GM23338 (cell line): ENCODE measurements at regions not wholly inside any gene's neighbourhood (a gene's known extent, or its start where the extent isn't known, plus 50 kb on each side); places are given as distances from the start of the nearest gene placed in this dataset.

ENCODE experiments used
- ATAC-seq: fragments of 200-7000 bp; cut with Tn5 transposase; 3 replicates; pipeline ENCODE4 v1.9.1; 2020
- DNase-seq: peaks from one replicate; pipeline ENCODE4 v3.0.0-alpha.2; 2015; ENCODE audit warnings: low spot score
- H2AFZ ChIP-seq: fragments of 200-600 bp; sonication (generic); 2 replicates; pipeline ENCODE4 v1.8.0; 2016; ENCODE audit warnings: antibody characterized with exemption, mild to moderate bottlenecking, moderate library complexity
- H3F3A ChIP-seq: fragments of 200-600 bp; sonication (generic); replicated peaks from 2 replicates; pipeline ENCODE4 v1.8.0; 2017; ENCODE audit warnings: antibody characterized with exemption, mixed run types, low read depth
- H3K27ac ChIP-seq: fragments of 200-600 bp; sonication (generic); 2 replicates; pipeline ENCODE4 v1.6.1; 2016; ENCODE audit warnings: low read depth
- H3K27me3 ChIP-seq: fragments of 200-600 bp; sonication (generic); 2 replicates; pipeline ENCODE4 v1.8.0; 2016; ENCODE audit warnings: mild to moderate bottlenecking, mixed run types, moderate library complexity; ENCODE audit not compliant: insufficient read depth
- H3K36me3 ChIP-seq: fragments of 200-600 bp; sonication (generic); 2 replicates; pipeline ENCODE4 v1.8.0; 2016; ENCODE audit warnings: mild to moderate bottlenecking; ENCODE audit not compliant: insufficient read depth
- H3K4me1 ChIP-seq: fragments of 200-600 bp; sonication (generic); 2 replicates; pipeline ENCODE4 v1.8.0; 2016; ENCODE audit warnings: mild to moderate bottlenecking, moderate library complexity; ENCODE audit not compliant: insufficient read depth
- H3K4me2 ChIP-seq: fragments of 200-600 bp; sonication (generic); 2 replicates; pipeline ENCODE4 v1.7.1; 2017; ENCODE audit warnings: mixed run types
- H3K4me3 ChIP-seq: fragments of 200-600 bp; sonication (generic); 2 replicates; pipeline ENCODE4 v1.6.1; 2016; ENCODE audit warnings: mixed run types
- H3K79me2 ChIP-seq: fragments of 200-600 bp; sonication (generic); replicated peaks from 2 replicates; pipeline ENCODE4 v1.8.0; 2017; ENCODE audit warnings: mild to moderate bottlenecking; ENCODE audit not compliant: insufficient read depth
- H3K9me2 ChIP-seq: fragments of 200-600 bp; sonication (generic); 2 replicates; pipeline ENCODE4 v1.8.0; 2017; ENCODE audit not compliant: insufficient read depth
- H4K20me1 ChIP-seq: fragments of 200-600 bp; sonication (generic); replicated peaks from 2 replicates; pipeline ENCODE4 v1.8.0; 2017; ENCODE audit warnings: mild to moderate bottlenecking; ENCODE audit not compliant: insufficient read depth
- H3K27ac Mint-ChIP-seq: 2 replicates; pipeline ENCODE4 v1.8.0; 2020; ENCODE audit warnings: inconsistent platforms, mild to moderate bottlenecking, moderate library complexity, mixed read lengths
- H3K27me3 Mint-ChIP-seq: 3 replicates; pipeline ENCODE4 v1.8.0; 2022; ENCODE audit warnings: low read depth, mild to moderate bottlenecking, moderate library complexity, mixed read lengths, inconsistent platforms; ENCODE audit not compliant: insufficient read depth, poor library complexity
- H3K36me3 Mint-ChIP-seq: 3 replicates; pipeline ENCODE4 v1.8.0; 2021; ENCODE audit warnings: low read depth, mild to moderate bottlenecking, inconsistent platforms, moderate library complexity, mixed read lengths
- H3K4me1 Mint-ChIP-seq: 3 replicates; pipeline ENCODE4 v1.8.0; 2020; ENCODE audit warnings: mild to moderate bottlenecking, inconsistent platforms, mixed read lengths
- H3K4me3 Mint-ChIP-seq: 3 replicates; pipeline ENCODE4 v1.8.0; 2021; ENCODE audit warnings: moderate library complexity, mild to moderate bottlenecking, inconsistent platforms, mixed read lengths
- H3K9me3 Mint-ChIP-seq: 3 replicates; pipeline ENCODE4 v1.8.0; 2020; ENCODE audit warnings: moderate library complexity, mild to moderate bottlenecking, inconsistent platforms, mixed read lengths
- STAT1 ChIP-seq: IDR thresholded peaks from one replicate; pipeline ENCODE4 v1.6.1; 2016; ENCODE audit warnings: antibody characterized with exemption; ENCODE audit not compliant: unreplicated experiment
- TF ChIP-seq, protein P1 (sequence below), 2 experiments: fragments of 200-600 bp in 1 of 2; sonication (generic) in 1 of 2; conservative IDR thresholded peaks; 2 replicates each; pipeline versions ENCODE4 v1.5.1 to v1.6.1; 2016 to 2017; ENCODE audit warnings: antibody characterized with exemption in 2 of 2, low read depth in 2 of 2, mild to moderate bottlenecking in 2 of 2, moderate library complexity in 1 of 2
- TF ChIP-seq, protein P2 (sequence below): IDR thresholded peaks from 2 replicates; pipeline ENCODE4 v1.6.1; 2016; ENCODE audit warnings: antibody characterized with exemption
- TF ChIP-seq, protein P3 (sequence below): fragments of 250-450 bp; sonication (Bioruptor Pico); IDR thresholded peaks from 2 replicates; pipeline ENCODE4 v1.5.0; 2020; ENCODE audit warnings: mild to moderate bottlenecking, moderate library complexity

DNA sequence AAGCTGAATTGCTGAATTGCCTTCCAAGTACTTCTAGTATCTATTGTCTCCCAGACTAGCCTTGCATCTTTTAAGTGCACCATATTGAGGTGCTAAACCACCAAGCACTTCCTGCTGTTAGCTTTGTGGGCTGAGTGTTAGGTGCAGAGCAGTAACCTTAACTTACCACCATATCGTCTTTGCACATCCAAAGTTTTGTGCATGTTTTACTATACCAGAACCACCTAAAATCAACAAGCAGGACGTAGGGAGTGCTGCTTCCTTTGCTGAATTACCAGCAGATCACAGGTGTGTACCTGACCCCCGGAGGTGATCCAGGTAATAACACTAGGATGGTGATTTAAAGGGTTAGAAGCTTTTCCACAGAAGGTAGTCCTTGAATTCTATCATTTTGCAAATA is 359.9 kb upstream of the HNRNPA3 start:
- no peak for TF ChIP-seq STAT1
- TF ChIP-seq, protein P1, sequence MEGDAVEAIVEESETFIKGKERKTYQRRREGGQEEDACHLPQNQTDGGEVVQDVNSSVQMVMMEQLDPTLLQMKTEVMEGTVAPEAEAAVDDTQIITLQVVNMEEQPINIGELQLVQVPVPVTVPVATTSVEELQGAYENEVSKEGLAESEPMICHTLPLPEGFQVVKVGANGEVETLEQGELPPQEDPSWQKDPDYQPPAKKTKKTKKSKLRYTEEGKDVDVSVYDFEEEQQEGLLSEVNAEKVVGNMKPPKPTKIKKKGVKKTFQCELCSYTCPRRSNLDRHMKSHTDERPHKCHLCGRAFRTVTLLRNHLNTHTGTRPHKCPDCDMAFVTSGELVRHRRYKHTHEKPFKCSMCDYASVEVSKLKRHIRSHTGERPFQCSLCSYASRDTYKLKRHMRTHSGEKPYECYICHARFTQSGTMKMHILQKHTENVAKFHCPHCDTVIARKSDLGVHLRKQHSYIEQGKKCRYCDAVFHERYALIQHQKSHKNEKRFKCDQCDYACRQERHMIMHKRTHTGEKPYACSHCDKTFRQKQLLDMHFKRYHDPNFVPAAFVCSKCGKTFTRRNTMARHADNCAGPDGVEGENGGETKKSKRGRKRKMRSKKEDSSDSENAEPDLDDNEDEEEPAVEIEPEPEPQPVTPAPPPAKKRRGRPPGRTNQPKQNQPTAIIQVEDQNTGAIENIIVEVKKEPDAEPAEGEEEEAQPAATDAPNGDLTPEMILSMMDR (conservative IDR thresholded peaks at IDR 0.05; ENCODE audit: low read depth in 2 of 2), result peak; percentile 52 to 56
- Mint-ChIP-seq H3K36me3 (no peaks in the 10 kb centered on the region), H3K27ac (peak overlapping the region; percentile 78), H3K4me1 (peaks cover 32% of the 10 kb centered on the region), H3K9me3 (no peaks in the 10 kb centered on the region), H3K4me3 (peak overlapping the region; percentile 3; the same call in 1 of the 3 replicates), H3K27me3 (no peaks in the 10 kb centered on the region)
- Histone ChIP-seq H3K79me2 (no peaks in the 10 kb centered on the region), H4K20me1 (no peaks in the 10 kb centered on the region), H3K27ac (no peak overlapping the region), H3K4me2 (peak overlapping the region; percentile 33), H3K9me2 (peaks cover 3% of the 10 kb centered on the region), H3K4me1 (peaks cover 23% of the 10 kb centered on the region), H2AFZ (no peak overlapping the region), H3K36me3 (no peaks in the 10 kb centered on the region), H3K27me3 (no peaks in the 10 kb centered on the region), H3K4me3 (0 out of 2 replicates have a peak overlapping the region, but pooled peaks have one; percentile 2), H3F3A (no peaks in the 10 kb centered on the region)
- ATAC-seq, result peak; percentile 90
- peak; percentile 67 for DNase-seq

DNA sequence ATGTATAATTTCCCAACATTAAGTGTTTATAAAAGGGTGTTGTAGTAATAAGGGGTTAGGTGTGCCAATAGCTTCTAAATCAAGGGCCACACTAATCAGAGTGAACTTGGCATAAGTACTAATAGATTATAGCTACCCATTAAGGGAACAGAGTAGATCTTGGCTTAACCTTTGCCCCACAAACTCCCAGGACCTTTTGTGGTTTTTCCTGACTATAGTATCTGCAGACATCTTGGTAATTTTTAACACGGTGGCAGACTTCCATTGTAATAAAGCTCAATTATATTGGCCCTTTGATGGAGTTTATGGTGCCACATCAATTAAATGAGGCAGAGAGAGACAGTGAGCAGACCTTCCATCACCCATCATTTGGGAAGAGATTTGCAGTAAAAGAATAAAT is 358.5 kb upstream of the HNRNPA3 start:
- Mint-ChIP-seq H3K27ac (no peak overlapping the region), H3K4me1 (peaks cover 28% of the 10 kb centered on the region), H3K9me3 (no peaks in the 10 kb centered on the region), H3K27me3 (no peaks in the 10 kb centered on the region), H3K4me3 (no peak overlapping the region), H3K36me3 (no peaks in the 10 kb centered on the region)
- H2AFZ ChIP-seq, result peak overlapping the region; percentile 35; the same call in 1 of the 2 replicates
- no peak overlapping the region for H3K4me2 ChIP-seq
- no peak overlapping the region for H3K4me3 ChIP-seq
- no peak for ATAC-seq
- no peak for DNase-seq
- no peaks in the 10 kb centered on the region for H3K27me3 ChIP-seq
- no peaks in the 10 kb centered on the region for H3K79me2 ChIP-seq
- no peaks in the 10 kb centered on the region for H3K36me3 ChIP-seq
- peaks cover 22% of the 10 kb centered on the region for H3K4me1 ChIP-seq
- no peak overlapping the region for H3K27ac ChIP-seq
- H3K9me2 ChIP-seq, result peaks cover 3% of the 10 kb centered on the region
- no peaks in the 10 kb centered on the region for H4K20me1 ChIP-seq
- H3F3A ChIP-seq, result no peaks in the 10 kb centered on the region
- TF ChIP-seq, protein P2, sequence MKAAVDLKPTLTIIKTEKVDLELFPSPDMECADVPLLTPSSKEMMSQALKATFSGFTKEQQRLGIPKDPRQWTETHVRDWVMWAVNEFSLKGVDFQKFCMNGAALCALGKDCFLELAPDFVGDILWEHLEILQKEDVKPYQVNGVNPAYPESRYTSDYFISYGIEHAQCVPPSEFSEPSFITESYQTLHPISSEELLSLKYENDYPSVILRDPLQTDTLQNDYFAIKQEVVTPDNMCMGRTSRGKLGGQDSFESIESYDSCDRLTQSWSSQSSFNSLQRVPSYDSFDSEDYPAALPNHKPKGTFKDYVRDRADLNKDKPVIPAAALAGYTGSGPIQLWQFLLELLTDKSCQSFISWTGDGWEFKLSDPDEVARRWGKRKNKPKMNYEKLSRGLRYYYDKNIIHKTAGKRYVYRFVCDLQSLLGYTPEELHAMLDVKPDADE, result no peak
- TF ChIP-seq, protein P3, sequence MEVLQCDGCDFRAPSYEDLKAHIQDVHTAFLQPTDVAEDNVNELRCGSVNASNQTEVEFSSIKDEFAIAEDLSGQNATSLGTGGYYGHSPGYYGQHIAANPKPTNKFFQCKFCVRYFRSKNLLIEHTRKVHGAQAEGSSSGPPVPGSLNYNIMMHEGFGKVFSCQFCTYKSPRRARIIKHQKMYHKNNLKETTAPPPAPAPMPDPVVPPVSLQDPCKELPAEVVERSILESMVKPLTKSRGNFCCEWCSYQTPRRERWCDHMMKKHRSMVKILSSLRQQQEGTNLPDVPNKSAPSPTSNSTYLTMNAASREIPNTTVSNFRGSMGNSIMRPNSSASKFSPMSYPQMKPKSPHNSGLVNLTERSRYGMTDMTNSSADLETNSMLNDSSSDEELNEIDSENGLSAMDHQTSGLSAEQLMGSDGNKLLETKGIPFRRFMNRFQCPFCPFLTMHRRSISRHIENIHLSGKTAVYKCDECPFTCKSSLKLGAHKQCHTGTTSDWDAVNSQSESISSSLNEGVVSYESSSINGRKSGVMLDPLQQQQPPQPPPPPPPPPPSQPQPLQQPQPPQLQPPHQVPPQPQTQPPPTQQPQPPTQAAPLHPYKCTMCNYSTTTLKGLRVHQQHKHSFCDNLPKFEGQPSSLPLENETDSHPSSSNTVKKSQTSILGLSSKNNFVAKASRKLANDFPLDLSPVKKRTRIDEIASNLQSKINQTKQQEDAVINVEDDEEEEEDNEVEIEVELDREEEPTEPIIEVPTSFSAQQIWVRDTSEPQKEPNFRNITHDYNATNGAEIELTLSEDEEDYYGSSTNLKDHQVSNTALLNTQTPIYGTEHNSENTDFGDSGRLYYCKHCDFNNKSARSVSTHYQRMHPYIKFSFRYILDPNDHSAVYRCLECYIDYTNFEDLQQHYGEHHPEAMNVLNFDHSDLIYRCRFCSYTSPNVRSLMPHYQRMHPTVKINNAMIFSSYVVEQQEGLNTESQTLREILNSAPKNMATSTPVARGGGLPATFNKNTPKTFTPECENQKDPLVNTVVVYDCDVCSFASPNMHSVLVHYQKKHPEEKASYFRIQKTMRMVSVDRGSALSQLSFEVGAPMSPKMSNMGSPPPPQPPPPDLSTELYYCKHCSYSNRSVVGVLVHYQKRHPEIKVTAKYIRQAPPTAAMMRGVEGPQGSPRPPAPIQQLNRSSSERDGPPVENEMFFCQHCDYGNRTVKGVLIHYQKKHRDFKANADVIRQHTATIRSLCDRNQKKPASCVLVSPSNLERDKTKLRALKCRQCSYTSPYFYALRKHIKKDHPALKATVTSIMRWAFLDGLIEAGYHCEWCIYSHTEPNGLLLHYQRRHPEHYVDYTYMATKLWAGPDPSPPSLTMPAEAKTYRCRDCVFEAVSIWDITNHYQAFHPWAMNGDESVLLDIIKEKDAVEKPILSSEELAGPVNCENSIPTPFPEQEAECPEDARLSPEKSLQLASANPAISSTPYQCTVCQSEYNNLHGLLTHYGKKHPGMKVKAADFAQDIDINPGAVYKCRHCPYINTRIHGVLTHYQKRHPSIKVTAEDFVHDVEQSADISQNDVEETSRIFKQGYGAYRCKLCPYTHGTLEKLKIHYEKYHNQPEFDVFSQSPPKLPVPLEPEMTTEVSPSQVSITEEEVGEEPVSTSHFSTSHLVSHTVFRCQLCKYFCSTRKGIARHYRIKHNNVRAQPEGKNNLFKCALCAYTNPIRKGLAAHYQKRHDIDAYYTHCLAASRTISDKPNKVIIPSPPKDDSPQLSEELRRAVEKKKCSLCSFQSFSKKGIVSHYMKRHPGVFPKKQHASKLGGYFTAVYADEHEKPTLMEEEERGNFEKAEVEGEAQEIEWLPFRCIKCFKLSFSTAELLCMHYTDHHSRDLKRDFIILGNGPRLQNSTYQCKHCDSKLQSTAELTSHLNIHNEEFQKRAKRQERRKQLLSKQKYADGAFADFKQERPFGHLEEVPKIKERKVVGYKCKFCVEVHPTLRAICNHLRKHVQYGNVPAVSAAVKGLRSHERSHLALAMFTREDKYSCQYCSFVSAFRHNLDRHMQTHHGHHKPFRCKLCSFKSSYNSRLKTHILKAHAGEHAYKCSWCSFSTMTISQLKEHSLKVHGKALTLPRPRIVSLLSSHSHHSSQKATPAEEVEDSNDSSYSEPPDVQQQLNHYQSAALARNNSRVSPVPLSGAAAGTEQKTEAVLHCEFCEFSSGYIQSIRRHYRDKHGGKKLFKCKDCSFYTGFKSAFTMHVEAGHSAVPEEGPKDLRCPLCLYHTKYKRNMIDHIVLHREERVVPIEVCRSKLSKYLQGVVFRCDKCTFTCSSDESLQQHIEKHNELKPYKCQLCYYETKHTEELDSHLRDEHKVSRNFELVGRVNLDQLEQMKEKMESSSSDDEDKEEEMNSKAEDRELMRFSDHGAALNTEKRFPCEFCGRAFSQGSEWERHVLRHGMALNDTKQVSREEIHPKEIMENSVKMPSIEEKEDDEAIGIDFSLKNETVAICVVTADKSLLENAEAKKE, result no peak
- TF ChIP-seq, protein P1 (conservative IDR thresholded peaks at IDR 0.05; ENCODE audit: low read depth in 2 of 2), result no peak
